Ovary (tissue), 7 donors: ENCODE measurements at regions not wholly inside any gene's neighbourhood (a gene's known extent, or its start where the extent isn't known, plus 50 kb on each side); places are given as distances from the start of the nearest gene placed in this dataset.

ENCODE experiments used
- DNase-seq, 5 donors: peaks; one replicate each; pipeline ENCODE4 v3.0.0-alpha.2; 2019 to 2020
- H3K27ac ChIP-seq, 2 donors: fragments of 200-600 bp; one replicate each; pipeline versions ENCODE4 v1.5.1 to v1.8.0; 2019 to 2022
- H3K27me3 ChIP-seq: fragments of 200-600 bp; one replicate; pipeline ENCODE4 v1.8.0; 2022
- H3K36me3 ChIP-seq: fragments of 200-600 bp; sonication (generic); one replicate; pipeline ENCODE4 v1.5.1; 2019
- H3K4me1 ChIP-seq: one replicate; pipeline ENCODE4 v1.8.1; 2013; ENCODE audit warnings: mild to moderate bottlenecking, moderate library complexity; ENCODE audit not compliant: insufficient read depth
- H3K4me3 ChIP-seq: fragments of 200-600 bp; sonication (generic); one replicate; pipeline ENCODE4 v1.5.1; 2017
- H3K9me3 ChIP-seq, 2 donors: fragments of 200-600 bp in 1 of 2; sonication (generic) in 1 of 2; one replicate each; pipeline versions ENCODE4 v1.5.1 to v1.8.1; 2013 to 2019; ENCODE audit warnings: mild to moderate bottlenecking in 1 of 2, moderate library complexity in 1 of 2
- CTCF ChIP-seq, 3 donors: fragments of 450-650 bp in 2 of 3; fragments of 200-600 bp in 1 of 3; IDR thresholded peaks; one replicate each; pipeline versions ENCODE4 v1.5.1 to v1.8.0; 2016 to 2022; ENCODE audit warnings: antibody characterized with exemption in 3 of 3, mild to moderate bottlenecking in 1 of 3
- EP300 ChIP-seq: sonication (generic); formaldehyde crosslinking; IDR thresholded peaks from one replicate; pipeline ENCODE4 v1.6.1; 2017; ENCODE audit warnings: antibody characterized with exemption
- POLR2A ChIP-seq: fragments of 450-650 bp; IDR thresholded peaks from one replicate; pipeline ENCODE4 v1.6.1; 2017; ENCODE audit warnings: antibody characterized with exemption, mild to moderate bottlenecking, moderate library complexity
- WGBS, 3 donors: extraction: QIAGEN DNeasy Blood & Tissue Kit in 1 of 3; methylation state at CpG; one replicate each; pipeline versions ENCODE4 v1.1.5 to v1.1.7; 2013 to 2017; 5-methylcytosine and 5-hydroxymethylcytosine counted together
- intact Hi-C, 4 donors: fragments of 100-400 bp; cut with DNase I; formaldehyde crosslinking; loops; one replicate each; pipeline versions ENCODE4 v1.11.0 to v1.15.1; 2022 to 2023
- donor health status: DM: no; HTN: no; CAD: no; lungs with moderate emphysema.
- donor health status: DM: no; HTN: no; CAD: no.
- donor health status: Bipolar disorder and iron deficiency.
- donor health status: DM: no; HTN: no; CAD: no.
- donor health status: DM: yes; HTN: yes; CAD: no.

GRCh38 chr2:208545403-208546042 is 138.9 kb downstream of the PTH2R start:
- intact Hi-C loops: no loop called here
- Histone ChIP-seq H3K27me3 (no peaks in the 10 kb centered on the region), H3K36me3 (no peaks in the 10 kb centered on the region), H3K4me3 (no peak overlapping the region), H3K9me3 (no peaks in the 10 kb centered on the region), H3K27ac (no peak overlapping the region), H3K4me1 (no peaks in the 10 kb centered on the region)
- WGBS, 3 donors: 10 to 28% (median 17%) methylated on average over 4 of the region's 4 CpGs
- no peak for DNase-seq
- TF ChIP-seq POLR2A (no peak), EP300 (no peak), CTCF (IDR thresholded peaks at IDR 0.05) (no peak)

- 8 to 19% (median 16%) methylated on average over 1 of the region's 1 CpG for WGBS, 3 donors
- no peaks in the 10 kb centered on the region for H3K27me3 ChIP-seq
- H3K27ac ChIP-seq: no peak overlapping the region
- H3K9me3 ChIP-seq: no peaks in the 10 kb centered on the region
- no peaks in the 10 kb centered on the region for H3K4me1 ChIP-seq
- H3K36me3 ChIP-seq: no peaks in the 10 kb centered on the region
- intact Hi-C loops: no loop called here
- no peak for DNase-seq
- H3K4me3 ChIP-seq: no peak overlapping the region
- TF ChIP-seq POLR2A: no peak
- no peak for TF ChIP-seq EP300
- no peak for TF ChIP-seq CTCF (IDR thresholded peaks at IDR 0.05)
Measured at GRCh38 chr2:208546107-208546506, 139.5 kb downstream of the PTH2R start.

- H3K4me3 ChIP-seq: no peak overlapping the region
- DNase-seq: no peak
- no peaks in the 10 kb centered on the region for H3K4me1 ChIP-seq
- H3K27me3 ChIP-seq: no peaks in the 10 kb centered on the region
- WGBS, 3 donors: 75 to 86% (median 82%) methylated on average over 4 of the region's 4 CpGs
- TF ChIP-seq EP300 (no peak), CTCF (IDR thresholded peaks at IDR 0.05) (no peak)
- H3K36me3 ChIP-seq: no peaks in the 10 kb centered on the region
- no peak overlapping the region for H3K27ac ChIP-seq
- H3K9me3 ChIP-seq: no peaks in the 10 kb centered on the region
- intact Hi-C loops: no loop called here
Measured at GRCh38 chr2:208546860-208547650, 140.5 kb downstream of the PTH2R start.

GRCh38 chr2:208548700-208549099 is 142.1 kb downstream of the PTH2R start:
- Histone ChIP-seq H3K9me3 (no peaks in the 10 kb centered on the region), H3K4me3 (no peak overlapping the region), H3K36me3 (no peaks in the 10 kb centered on the region), H3K4me1 (no peaks in the 10 kb centered on the region), H3K27ac (no peak overlapping the region), H3K27me3 (no peaks in the 10 kb centered on the region)
- WGBS, 3 donors: 52 to 65% (median 61%) methylated on average over 3 of the region's 3 CpGs
- TF ChIP-seq EP300: no peak
- no peak for TF ChIP-seq POLR2A
- TF ChIP-seq CTCF (IDR thresholded peaks at IDR 0.05): no peak
- no peak for DNase-seq
- intact Hi-C loops: no loop called here
